GM19238 (cell line): ENCODE measurements at regions not wholly inside any gene's neighbourhood (a gene's known extent, or its start where the extent isn't known, plus 50 kb on each side); places are given as distances from the start of the nearest gene placed in this dataset.
"Not testable (repeated sequence)": the region's sequence is repeated elsewhere in the genome, so short reads cannot be mapped to it uniquely, and the experiment has no call there.

Source experiments
- DNase-seq: peaks from one replicate; pipeline ENCODE4 v3.0.0; 2011; ENCODE audit warnings: low spot score; ENCODE audit not compliant: insufficient read length

DNA sequence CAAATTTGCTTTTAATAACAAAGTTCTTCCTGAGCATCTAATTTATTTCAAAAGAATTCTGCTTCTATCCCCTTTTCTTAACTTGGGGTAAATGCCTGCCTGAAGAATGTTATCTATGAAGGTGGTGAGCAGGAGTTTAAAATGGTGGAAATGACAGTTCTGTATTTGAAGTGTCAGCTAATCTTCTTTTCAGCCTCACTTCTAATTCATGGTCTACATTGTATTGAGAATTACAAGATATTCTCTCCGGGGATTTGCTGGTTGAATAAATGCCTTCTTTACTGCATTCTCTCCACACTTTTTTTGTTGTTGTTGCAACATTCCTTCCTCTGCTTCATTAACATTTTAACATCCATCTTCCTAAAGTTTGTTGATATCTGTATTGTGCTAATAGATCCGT is 143.1 kb upstream of the GRIN3A start:
- no peak for DNase-seq

DNA sequence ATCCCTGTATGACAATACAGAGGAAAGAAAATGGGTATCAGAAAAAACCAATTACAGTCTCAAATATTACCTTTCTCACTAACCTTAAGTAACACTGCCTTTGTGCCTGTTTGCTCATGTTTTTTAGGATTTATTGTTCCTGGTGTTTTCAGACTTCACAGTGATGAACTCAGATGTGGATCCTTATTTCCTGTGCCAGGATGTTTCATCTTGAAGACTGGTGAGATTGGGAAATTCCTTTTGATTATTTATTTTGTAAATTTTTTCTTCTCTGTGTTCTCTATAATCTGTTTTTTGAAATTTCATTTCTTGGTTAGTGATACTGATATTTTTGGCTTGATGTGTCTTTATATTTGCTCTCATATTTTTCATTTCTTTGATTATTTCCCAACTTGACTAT is 142.4 kb upstream of the GRIN3A start:
- DNase-seq: no peak

GRCh38 chr9:101878734-101879133 is 140.3 kb upstream of the GRIN3A start:
- DNase-seq: no peak

DNA sequence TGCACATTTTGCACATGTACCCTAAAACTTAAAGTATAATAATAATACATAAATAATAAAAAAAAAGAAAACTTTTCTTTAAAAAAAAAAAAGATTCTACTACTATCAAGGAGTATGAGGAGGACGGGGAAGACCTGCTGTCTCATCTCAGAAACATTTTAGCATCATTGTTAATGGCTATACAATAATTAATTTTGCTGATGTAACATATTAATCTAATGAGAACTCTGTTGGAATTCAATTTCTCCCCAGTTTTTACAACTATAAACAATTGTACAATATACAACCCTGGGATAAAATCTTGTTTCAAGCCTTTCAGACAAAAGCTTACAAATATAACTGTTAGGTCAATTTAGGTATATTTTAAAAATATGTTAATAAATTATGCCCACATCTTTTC is 139.0 kb upstream of the GRIN3A start:
- DNase-seq: no peak

GRCh38 chr9:101861472-101861871 is 123.0 kb upstream of the GRIN3A start:
- no peak for DNase-seq

GRCh38 chr9:101860920-101861319 is 122.5 kb upstream of the GRIN3A start:
- no peak for DNase-seq

- DNase-seq: no peak
These were observed 121.2 kb upstream of the GRIN3A start for GRCh38 chr9:101859620-101860019.

- DNase-seq: no peak
These were observed 119.6 kb upstream of the GRIN3A start for GRCh38 chr9:101858026-101858425.

GRCh38 chr9:101849102-101849707 is 110.8 kb upstream of the GRIN3A start:
- DNase-seq: no peak

- no peak for DNase-seq
These were observed 110.1 kb upstream of the GRIN3A start for GRCh38 chr9:101848485-101848919.

- no peak for DNase-seq
These were observed 107.7 kb upstream of the GRIN3A start for GRCh38 chr9:101846161-101846560.

GRCh38 chr9:101840694-101841188 is 102.3 kb upstream of the GRIN3A start:
- DNase-seq: no peak

DNA sequence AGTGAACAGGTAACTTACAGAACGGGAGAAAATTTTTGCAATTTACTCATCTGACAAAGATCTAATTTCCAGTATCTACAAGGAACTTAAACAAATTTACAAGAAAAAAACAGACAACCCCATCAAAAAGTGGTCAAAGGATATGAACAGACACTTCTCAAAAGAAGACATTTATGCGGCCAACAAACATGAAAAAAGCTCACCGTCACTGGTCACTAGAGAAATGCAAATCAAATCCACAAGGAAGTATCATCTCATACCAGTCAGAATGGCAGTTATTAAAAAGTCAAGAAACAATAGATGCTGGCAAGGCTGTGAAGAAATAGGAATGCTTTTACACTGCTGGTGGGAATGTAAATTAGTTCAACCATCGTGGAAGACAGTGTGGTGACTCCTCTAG is 100.5 kb upstream of the GRIN3A start:
- not testable (repeated sequence) for DNase-seq

- DNase-seq: no peak
These were observed 97.6 kb upstream of the GRIN3A start for GRCh38 chr9:101836021-101836420.

GRCh38 chr9:101832486-101832885 is 94.0 kb upstream of the GRIN3A start:
- DNase-seq: no peak

DNA sequence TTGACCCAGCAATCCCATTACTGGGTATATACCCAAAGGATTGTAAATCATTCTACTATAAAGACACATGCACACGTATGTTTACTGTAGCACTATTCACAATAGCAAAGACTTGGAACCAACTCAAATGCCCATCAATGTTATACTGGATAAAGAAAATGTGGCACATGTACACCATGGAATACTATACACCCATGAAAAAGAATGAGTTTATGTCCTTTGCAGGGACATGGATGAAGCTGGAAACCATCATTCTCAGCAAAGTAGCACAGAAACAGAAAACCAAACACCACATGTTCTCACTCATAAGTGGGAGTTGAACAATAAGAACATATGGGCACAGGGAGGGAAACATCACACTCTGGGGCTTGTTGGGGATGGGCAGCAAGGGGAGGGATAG is 83.0 kb upstream of the GRIN3A start:
- not testable (repeated sequence) for DNase-seq

DNA sequence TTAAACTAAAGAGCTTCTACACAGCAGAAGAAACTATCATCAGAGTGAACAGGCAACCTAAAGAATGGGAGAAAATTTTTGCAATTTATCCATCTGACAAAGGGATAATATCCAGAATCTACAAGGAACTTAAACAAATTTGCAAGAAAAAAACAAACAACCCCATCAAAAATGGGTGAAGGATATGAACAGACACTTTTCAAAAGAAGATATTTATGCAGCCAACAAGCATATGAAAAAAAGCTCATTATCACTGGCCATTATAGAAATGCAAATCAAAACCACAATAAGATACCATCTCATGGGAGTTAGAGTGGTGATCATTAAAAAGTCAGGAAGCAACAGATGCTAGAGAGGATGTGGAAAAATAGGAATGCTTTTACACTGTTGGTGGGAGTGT is 82.5 kb upstream of the GRIN3A start:
- not testable (repeated sequence) for DNase-seq

DNA sequence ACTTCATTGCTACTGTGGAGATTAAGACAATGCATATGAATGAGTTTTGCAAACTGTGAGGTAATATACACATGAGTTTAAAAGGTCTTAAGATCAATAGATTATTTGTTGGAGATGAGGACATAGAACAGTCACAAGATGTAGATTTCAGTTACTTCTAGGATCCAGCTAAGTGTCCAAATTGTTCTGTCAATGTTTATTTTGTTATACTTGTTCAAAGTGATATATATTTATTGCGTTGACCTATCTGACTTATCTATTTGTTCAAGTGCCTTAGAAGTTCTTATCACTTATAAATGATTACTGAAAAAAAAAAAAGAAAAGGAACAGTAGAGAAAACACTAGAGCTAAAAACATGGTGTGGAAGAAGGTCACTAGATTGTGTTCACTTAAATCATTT is 75.6 kb upstream of the GRIN3A start:
- no peak for DNase-seq

DNA sequence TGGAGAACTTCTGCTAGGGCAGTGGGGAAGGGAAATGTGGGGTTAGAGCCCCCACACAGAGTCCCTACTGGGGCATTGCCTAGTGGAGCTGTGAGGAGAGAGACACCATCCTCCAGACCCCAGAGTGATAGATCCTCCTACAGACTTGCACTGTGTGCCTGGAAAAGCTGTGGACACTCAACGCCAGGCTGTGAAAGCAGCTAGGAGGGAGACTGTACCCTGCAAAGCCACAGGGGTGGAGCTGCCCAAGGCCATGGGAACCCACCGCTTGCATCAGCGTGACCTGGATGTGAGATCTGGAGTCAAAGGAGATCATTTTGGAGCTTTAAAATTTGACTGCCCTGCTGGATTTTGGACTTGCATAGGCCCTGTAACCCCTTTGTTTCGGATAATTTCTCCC is 69.4 kb upstream of the GRIN3A start:
- not testable (repeated sequence) for DNase-seq

DNA sequence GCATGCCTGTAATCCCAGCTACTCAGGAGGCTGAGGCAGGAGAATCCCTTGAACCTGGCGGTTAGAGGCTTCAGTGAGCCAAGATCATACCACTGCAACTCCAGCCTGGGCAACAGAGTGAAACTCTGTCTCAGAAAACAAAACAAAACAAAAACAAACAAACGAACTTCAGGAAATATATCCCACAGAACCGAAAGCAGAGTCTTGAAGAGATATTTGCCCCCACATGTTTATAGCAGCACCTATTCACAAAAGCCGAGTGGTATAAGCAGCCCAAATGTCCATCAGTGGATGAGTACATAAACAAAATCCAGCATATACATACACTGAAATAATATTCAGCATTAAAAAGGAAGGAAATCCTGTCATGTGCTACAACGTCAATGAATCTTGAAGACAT is 57.6 kb upstream of the GRIN3A start:
- no peak for DNase-seq

GRCh38 chr9:101795147-101795546 is 56.7 kb upstream of the GRIN3A start:
- no peak for DNase-seq

DNA sequence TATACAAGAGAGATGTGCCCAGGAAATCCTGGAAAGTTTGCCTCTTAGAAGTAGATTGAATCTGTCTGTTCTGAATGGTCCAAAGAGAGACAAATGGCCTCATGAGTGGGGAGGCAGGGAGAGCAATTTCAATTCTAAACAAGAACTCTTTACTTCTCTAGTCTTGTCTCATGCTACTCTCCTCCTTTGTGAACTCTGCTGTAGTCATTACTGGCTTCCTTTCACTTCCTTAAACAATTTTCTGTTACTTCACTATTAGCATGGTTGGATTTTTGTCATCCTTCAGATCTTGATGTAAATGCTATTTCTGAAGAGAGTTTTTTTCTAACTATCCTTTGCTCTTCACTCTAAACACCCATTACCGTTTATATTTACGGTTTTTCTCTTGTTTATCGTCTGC is 54.0 kb upstream of the GRIN3A start:
- DNase-seq: no peak

- DNase-seq: no peak
These were observed 53.5 kb upstream of the GRIN3A start for GRCh38 chr9:101791938-101792337.

- no peak for DNase-seq
These were observed 53.1 kb upstream of the GRIN3A start for GRCh38 chr9:101791533-101791932.
